ENCODE measurements at regions not wholly inside any gene's neighbourhood (a gene's known extent, or its start where the extent isn't known, plus 50 kb on each side); places are given as distances from the start of the nearest gene placed in this dataset.

DNA sequence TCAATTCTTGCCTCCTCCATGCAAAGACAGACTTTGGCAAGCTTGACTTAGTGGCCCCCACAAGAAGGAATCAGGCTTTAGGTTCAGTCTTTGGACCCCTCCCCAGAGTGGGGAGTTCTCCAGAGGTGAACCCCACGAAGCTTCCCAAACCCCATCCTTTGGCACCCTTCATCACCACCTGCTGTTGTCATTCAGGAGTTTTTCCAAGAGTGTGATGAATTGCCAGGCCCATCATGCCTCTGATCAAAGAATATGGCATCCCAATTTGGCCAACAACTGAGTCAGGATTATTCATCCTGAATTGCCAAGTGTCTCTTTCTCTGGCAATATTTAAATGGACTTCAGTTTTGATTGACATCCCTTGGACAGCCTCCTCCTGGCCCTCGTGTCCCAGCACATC is 404.7 kb upstream of the MKI67 start:
- peak in 1 of 4 donors; percentile 38 for ATAC-seq
- DNase-seq, result no peak
- 19 to 29% (median 24%) methylated on average over 2 of the region's 2 CpGs for WGBS, 3 donors
- Histone ChIP-seq H3K27me3 (ENCODE audit: insufficient read depth in 3 of 3, low read length in 2 of 3) (peaks cover 0 to 3% (median 0%) of the 10 kb centered on the region in 3 donors), H3K36me3 (ENCODE audit: insufficient read depth in 1 of 2, low read depth in 1 of 2) (no peaks in the 10 kb centered on the region), H3K4me1 (peaks cover 7% of the 10 kb centered on the region), H3K4me3 (no peak overlapping the region), H3K27ac (no peak overlapping the region), H3K9me3 (no peaks in the 10 kb centered on the region)
- TF ChIP-seq, protein P1, sequence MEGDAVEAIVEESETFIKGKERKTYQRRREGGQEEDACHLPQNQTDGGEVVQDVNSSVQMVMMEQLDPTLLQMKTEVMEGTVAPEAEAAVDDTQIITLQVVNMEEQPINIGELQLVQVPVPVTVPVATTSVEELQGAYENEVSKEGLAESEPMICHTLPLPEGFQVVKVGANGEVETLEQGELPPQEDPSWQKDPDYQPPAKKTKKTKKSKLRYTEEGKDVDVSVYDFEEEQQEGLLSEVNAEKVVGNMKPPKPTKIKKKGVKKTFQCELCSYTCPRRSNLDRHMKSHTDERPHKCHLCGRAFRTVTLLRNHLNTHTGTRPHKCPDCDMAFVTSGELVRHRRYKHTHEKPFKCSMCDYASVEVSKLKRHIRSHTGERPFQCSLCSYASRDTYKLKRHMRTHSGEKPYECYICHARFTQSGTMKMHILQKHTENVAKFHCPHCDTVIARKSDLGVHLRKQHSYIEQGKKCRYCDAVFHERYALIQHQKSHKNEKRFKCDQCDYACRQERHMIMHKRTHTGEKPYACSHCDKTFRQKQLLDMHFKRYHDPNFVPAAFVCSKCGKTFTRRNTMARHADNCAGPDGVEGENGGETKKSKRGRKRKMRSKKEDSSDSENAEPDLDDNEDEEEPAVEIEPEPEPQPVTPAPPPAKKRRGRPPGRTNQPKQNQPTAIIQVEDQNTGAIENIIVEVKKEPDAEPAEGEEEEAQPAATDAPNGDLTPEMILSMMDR (IDR thresholded peaks at IDR 0.05), result no peak
- intact Hi-C loops (cut with DNase I), result loop anchor here in 1 of 2 donors (2.0 to 5.0 kb wide), 2 partner anchors 206 to 264 kb away; no protein-coding TSS in a partner anchor

DNA sequence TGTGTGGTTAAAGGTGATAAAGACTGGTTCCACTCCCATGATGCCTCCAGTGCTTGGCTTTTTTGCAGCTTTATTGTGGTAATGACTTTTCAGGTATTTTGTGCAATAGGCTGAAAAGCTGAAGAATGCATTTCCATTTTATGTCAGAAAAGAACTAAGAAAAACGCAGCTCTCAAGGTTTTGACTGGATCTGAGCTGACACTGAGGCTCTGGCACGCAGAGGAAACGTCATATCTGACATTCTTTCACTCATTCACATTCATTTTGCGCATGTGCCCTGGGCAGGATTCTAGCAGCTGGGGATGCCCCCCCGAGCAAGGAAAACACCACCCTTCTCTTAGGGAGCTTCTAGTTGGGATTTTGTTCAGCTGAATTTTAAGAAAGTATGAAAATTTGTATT is 408.5 kb upstream of the MKI67 start:
- Histone ChIP-seq H3K4me1 (peaks cover 7% of the 10 kb centered on the region), H3K27me3 (ENCODE audit: insufficient read depth in 3 of 3, low read length in 2 of 3) (peaks cover 0 to 4% (median 1%) of the 10 kb centered on the region in 3 donors), H3K4me3 (no peak overlapping the region), H3K9me3 (no peaks in the 10 kb centered on the region), H3K27ac (no peak overlapping the region), H3K36me3 (ENCODE audit: insufficient read depth in 1 of 2, low read depth in 1 of 2) (no peaks in the 10 kb centered on the region)
- DNase-seq (no peak), ATAC-seq (no peak)
- intact Hi-C loops (cut with DNase I), result loop anchor here in 1 of 2 donors (5.0 kb wide), 1 partner anchor 267 kb away; no protein-coding TSS in a partner anchor
- 76 to 83% (median 80%) methylated on average over 5 of the region's 5 CpGs for WGBS, 3 donors
- TF ChIP-seq, protein P1 (IDR thresholded peaks at IDR 0.05), result no peak

DNA sequence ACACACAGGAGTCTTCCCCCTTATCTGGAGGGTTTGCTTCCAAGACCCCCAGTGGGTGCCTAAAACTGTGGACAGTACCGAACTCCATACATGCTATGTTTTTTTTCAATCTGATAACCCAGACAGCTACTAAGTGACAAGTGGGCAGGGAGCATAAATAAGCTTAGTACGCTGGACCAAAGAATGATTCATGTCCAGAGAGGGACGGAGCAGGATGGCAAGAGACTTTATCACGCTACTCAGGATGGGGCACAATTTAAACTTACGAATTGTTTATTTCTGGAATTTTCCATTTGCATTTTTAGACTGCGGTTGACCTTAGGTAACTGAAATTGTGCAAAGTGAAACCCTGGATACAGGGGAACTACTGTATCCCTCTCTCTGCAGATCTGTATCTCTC is 410.0 kb upstream of the MKI67 start:
- no peak for DNase-seq
- no peak for ATAC-seq
- 89 to 95% (median 93%) methylated on average over 6 of the region's 6 CpGs for WGBS, 3 donors
- Histone ChIP-seq H3K27me3 (ENCODE audit: insufficient read depth in 3 of 3, low read length in 2 of 3) (peaks cover 0 to 19% (median 1%) of the 10 kb centered on the region in 3 donors), H3K4me3 (no peak overlapping the region), H3K27ac (no peak overlapping the region), H3K4me1 (peaks cover 14% of the 10 kb centered on the region), H3K9me3 (no peaks in the 10 kb centered on the region), H3K36me3 (ENCODE audit: insufficient read depth in 1 of 2, low read depth in 1 of 2) (no peaks in the 10 kb centered on the region)
- TF ChIP-seq, protein P1 (IDR thresholded peaks at IDR 0.05), result no peak
- intact Hi-C loops (cut with DNase I), result no loop called here

DNA sequence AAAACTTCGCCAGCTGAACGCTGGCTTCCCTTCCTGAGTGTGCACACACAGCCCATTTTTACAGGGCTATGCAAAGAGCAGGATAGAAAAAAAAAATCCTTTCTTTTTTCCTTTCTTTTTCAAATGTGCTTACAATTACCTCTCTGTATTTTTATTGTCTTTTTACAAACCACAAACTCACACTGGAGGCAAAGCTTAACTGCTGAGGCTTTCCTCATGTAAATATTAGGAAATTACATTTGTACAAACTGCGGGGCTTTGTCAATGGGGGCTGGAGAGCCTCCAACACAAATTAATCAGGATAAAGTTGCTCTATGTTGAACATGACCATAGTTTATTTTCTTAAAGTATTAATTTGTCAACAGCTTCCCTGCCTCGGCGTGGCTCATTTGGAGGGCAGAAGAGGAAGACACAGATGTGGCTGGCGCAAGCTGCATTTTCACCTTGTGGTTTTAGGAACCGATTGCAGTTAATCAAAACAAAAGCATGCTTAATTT is 411.7 kb upstream of the MKI67 start:
- TF ChIP-seq, protein P1 (IDR thresholded peaks at IDR 0.05), result no peak
- no peak for DNase-seq
- H3K4me1 ChIP-seq, result peaks cover 11% of the 10 kb centered on the region
- H3K9me3 ChIP-seq, result no peaks in the 10 kb centered on the region
- intact Hi-C loops (cut with DNase I), result no loop called here
- H3K27ac ChIP-seq, result no peak overlapping the region
- no peak overlapping the region for H3K4me3 ChIP-seq
- no peaks in the 10 kb centered on the region for H3K36me3 ChIP-seq (ENCODE audit: insufficient read depth in 1 of 2, low read depth in 1 of 2)
- WGBS, 3 donors, result 54 to 62% (median 55%) methylated on average over 7 of the region's 7 CpGs
- no peak for ATAC-seq
- H3K27me3 ChIP-seq (ENCODE audit: insufficient read depth in 3 of 3, low read length in 2 of 3), result peaks cover 0 to 25% (median 1%) of the 10 kb centered on the region in 3 donors

DNA sequence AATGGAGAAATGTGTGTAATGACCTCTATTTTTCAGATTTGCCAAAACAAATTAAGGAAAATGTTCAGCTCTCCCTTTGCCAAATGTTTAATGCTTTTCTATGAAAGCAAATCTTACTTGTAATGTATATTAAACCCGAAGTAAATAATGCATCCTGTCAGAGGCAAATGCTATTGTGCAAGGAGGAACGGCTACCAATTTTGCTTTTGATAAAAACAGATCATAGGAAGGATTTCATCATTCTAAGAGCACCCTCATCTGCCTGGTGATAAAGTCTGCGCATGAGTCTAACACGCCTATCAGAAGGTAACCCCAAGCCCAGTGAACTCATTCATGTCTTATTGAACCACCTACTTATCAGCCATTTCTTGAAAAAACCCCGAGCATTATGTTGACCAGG is 412.4 kb upstream of the MKI67 start:
- no peak for DNase-seq
- intact Hi-C loops (cut with DNase I), result no loop called here
- WGBS, 3 donors, result 86 to 92% (median 86%) methylated on average over 5 of the region's 5 CpGs
- TF ChIP-seq, protein P1 (IDR thresholded peaks at IDR 0.05), result no peak
- no peak overlapping the region for H3K4me3 ChIP-seq
- H3K27me3 ChIP-seq (ENCODE audit: insufficient read depth in 3 of 3, low read length in 2 of 3), result peaks cover 0 to 25% (median 1%) of the 10 kb centered on the region in 3 donors
- ATAC-seq, result no peak
- no peak overlapping the region for H3K27ac ChIP-seq
- H3K4me1 ChIP-seq, result peaks cover 11% of the 10 kb centered on the region
- H3K36me3 ChIP-seq (ENCODE audit: insufficient read depth in 1 of 2, low read depth in 1 of 2), result no peaks in the 10 kb centered on the region
- no peaks in the 10 kb centered on the region for H3K9me3 ChIP-seq
